SK-N-MC (cell line): ENCODE measurements at regions not wholly inside any gene's neighbourhood (a gene's known extent, or its start where the extent isn't known, plus 50 kb on each side); places are given as distances from the start of the nearest gene placed in this dataset.

Source experiments
- EZH2 ChIP-seq: fragments of 200-600 bp; sonication (generic); IDR thresholded peaks from one replicate; pipeline ENCODE4 v1.6.1; 2017; ENCODE audit warnings: antibody characterized with exemption
- POLR2AphosphoS5 ChIP-seq: IDR thresholded peaks from 2 replicates; pipeline ENCODE4 v1.6.1; 2012; ENCODE audit warnings: mild to moderate bottlenecking, low read depth, low read length, borderline replicate concordance

DNA sequence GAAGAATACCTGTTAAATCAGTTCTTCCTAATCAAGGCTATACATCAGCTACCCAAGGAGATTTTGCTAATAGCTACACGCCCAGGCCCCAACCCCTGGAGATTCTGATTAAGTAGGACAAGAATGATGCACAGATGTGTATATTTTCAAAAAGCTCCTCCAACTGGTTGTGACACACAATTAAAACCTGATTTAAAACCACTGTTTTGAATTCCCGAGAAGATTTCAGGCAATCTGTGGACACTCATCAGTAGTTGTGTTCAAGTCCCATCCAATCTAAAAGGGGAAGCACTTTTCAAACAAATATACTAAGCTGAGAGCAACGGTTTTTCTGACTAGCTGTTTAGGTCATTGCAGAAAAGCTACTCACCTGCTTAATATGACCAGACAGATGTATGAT, 118.9 kb upstream of the NHSL1 start:
- no peak for TF ChIP-seq EZH2
- no peak for TF ChIP-seq POLR2AphosphoS5
